ENCODE measurements at regions not wholly inside any gene's neighbourhood (a gene's known extent, or its start where the extent isn't known, plus 50 kb on each side); places are given as distances from the start of the nearest gene placed in this dataset.

DNA sequence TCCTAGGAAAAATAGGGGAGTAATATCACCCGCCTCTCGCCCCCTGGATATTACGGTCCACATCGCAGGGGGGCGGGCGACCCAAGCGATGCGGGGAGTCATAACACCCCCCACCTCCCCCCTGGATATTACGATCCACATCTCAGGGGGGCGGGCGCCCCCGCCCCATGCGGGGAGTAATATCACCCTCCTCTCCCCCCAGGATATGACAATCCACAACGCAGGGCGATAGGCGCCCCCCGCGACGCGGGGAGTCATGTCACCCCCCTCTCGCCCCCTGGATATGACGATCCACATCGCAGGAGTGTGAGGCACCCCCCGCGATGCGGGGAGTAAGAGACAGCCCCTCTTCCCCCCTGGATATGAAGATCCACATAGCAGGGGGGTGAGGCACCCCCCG lies 684.4 kb upstream of the PCDH9 start:
- TF ChIP-seq POLR2A (IDR thresholded peaks at IDR 0.05) = no peak
- TF ChIP-seq, protein P1, sequence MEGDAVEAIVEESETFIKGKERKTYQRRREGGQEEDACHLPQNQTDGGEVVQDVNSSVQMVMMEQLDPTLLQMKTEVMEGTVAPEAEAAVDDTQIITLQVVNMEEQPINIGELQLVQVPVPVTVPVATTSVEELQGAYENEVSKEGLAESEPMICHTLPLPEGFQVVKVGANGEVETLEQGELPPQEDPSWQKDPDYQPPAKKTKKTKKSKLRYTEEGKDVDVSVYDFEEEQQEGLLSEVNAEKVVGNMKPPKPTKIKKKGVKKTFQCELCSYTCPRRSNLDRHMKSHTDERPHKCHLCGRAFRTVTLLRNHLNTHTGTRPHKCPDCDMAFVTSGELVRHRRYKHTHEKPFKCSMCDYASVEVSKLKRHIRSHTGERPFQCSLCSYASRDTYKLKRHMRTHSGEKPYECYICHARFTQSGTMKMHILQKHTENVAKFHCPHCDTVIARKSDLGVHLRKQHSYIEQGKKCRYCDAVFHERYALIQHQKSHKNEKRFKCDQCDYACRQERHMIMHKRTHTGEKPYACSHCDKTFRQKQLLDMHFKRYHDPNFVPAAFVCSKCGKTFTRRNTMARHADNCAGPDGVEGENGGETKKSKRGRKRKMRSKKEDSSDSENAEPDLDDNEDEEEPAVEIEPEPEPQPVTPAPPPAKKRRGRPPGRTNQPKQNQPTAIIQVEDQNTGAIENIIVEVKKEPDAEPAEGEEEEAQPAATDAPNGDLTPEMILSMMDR (IDR thresholded peaks at IDR 0.05) = no peak
